Gastrocnemius medialis (tissue), 4 donors: ENCODE measurements at regions not wholly inside any gene's neighbourhood (a gene's known extent, or its start where the extent isn't known, plus 50 kb on each side); places are given as distances from the start of the nearest gene placed in this dataset.

Experiments used
- ATAC-seq, 2 donors: fragments of 150-250 bp; one replicate each; pipeline ENCODE4 v1.9.1; 2016
- DNase-seq, 2 donors: peaks; one replicate each; pipeline ENCODE4 v3.0.0-alpha.2; 2019
- H3K27ac ChIP-seq, 4 donors: fragments of 200-600 bp; sonication (generic); 1 replicate in 1 of 4; 2 replicates in 3 of 4; pipeline ENCODE4 v1.5.1; 2016 to 2018; ENCODE audit warnings: mild to moderate bottlenecking in 2 of 4, moderate library complexity in 1 of 4
- H3K27me3 ChIP-seq, 3 donors: fragments of 200-600 bp; sonication (generic) in 2 of 3; 1 replicate in 1 of 3; 2 replicates in 2 of 3; pipeline versions ENCODE4 v1.5.1 to v1.6.0; 2016 to 2019; ENCODE audit warnings: mild to moderate bottlenecking in 1 of 3, moderate library complexity in 1 of 3
- H3K36me3 ChIP-seq, 2 donors: fragments of 200-600 bp; sonication (generic) in 1 of 2; one replicate each; pipeline ENCODE4 v1.5.1; 2017 to 2018
- H3K4me1 ChIP-seq, 2 donors: fragments of 200-600 bp; sonication (generic) in 1 of 2; one replicate each; pipeline ENCODE4 v1.5.1; 2016 to 2017; ENCODE audit warnings: mild to moderate bottlenecking in 2 of 2
- H3K4me3 ChIP-seq, 4 donors: fragments of 200-600 bp; sonication (generic) in 3 of 4; 1 replicate in 1 of 4; 2 replicates in 3 of 4; pipeline ENCODE4 v1.5.1; 2016 to 2019; ENCODE audit warnings: mild to moderate bottlenecking in 2 of 4
- H3K9me3 ChIP-seq, 3 donors: fragments of 200-600 bp; sonication (generic) in 2 of 3; 1 replicate in 1 of 3; 2 replicates in 2 of 3; pipeline ENCODE4 v1.5.1; 2016 to 2019
- CTCF ChIP-seq, 5 experiments: fragments of 450-650 bp in 3 of 5; fragments of 200-600 bp in 2 of 5; sonication (generic) in 2 of 5; IDR thresholded peaks in 4 of 5; conservative IDR thresholded peaks in 1 of 5; 1 replicate in 4 of 5; 2 replicates in 1 of 5; pipeline ENCODE4 v1.5.1; 2016 to 2019; ENCODE audit warnings: antibody characterized with exemption in 5 of 5, mild to moderate bottlenecking in 3 of 5, moderate library complexity in 3 of 5
- POLR2A ChIP-seq, 2 donors: fragments of 450-650 bp; IDR thresholded peaks; one replicate each; pipeline ENCODE4 v1.6.1; 2017; ENCODE audit warnings: antibody characterized with exemption in 2 of 2, mild to moderate bottlenecking in 2 of 2, moderate library complexity in 2 of 2
- in situ Hi-C, 4 donors: fragments of 200-750 bp; cut with MboI; loops; one replicate each; pipeline versions ENCODE4 v1.15.0 to v1.8.0; 2017; ENCODE audit warnings: low sequenced_read_pairs in 4 of 4
- intact Hi-C: fragments of 100-400 bp; cut with DNase I; formaldehyde crosslinking; loops from one replicate; pipeline ENCODE4 v1.15.1; 2023; ENCODE audit warnings: low total_unique reads

- DNase-seq, result no peak
- H3K27ac ChIP-seq, result no peak overlapping the region
- no peak for ATAC-seq
- H3K27me3 ChIP-seq, result no peaks in the 10 kb centered on the region
- intact Hi-C loops, result no loop called here
- no peaks in the 10 kb centered on the region for H3K36me3 ChIP-seq
- in situ Hi-C loops, result loop anchor here in 1 of 4 donors (25.0 kb wide), 1 partner anchor 180 kb away; the partner anchor contains the start of gene ZBTB18
- H3K4me1 ChIP-seq, result no peaks in the 10 kb centered on the region
- TF ChIP-seq POLR2A (IDR thresholded peaks at IDR 0.05) (no peak), CTCF (IDR thresholded peaks at IDR 0.05 in 4 of 5, conservative IDR thresholded peaks at IDR 0.05 in 1 of 5) (no peak)
- H3K9me3 ChIP-seq, result no peaks in the 10 kb centered on the region
- no peak overlapping the region for H3K4me3 ChIP-seq
These were observed 191.4 kb downstream of the ZBTB18 start for GRCh38 chr1:244242446-244242845.

GRCh38 chr1:244246334-244246733, 195.3 kb downstream of the ZBTB18 start:
- Histone ChIP-seq H3K27me3 (no peaks in the 10 kb centered on the region), H3K36me3 (no peaks in the 10 kb centered on the region), H3K9me3 (no peaks in the 10 kb centered on the region), H3K27ac (no peak overlapping the region), H3K4me3 (no peak overlapping the region), H3K4me1 (no peaks in the 10 kb centered on the region)
- intact Hi-C loops (no loop called here), in situ Hi-C loops (loop anchor here in 1 of 4 donors (25.0 kb wide), 1 partner anchor 184 kb away; the partner anchor contains the start of gene ZBTB18)
- DNase-seq, result no peak
- TF ChIP-seq CTCF (IDR thresholded peaks at IDR 0.05 in 4 of 5, conservative IDR thresholded peaks at IDR 0.05 in 1 of 5) (no peak), POLR2A (IDR thresholded peaks at IDR 0.05) (no peak)
- ATAC-seq, result no peak

- no peak overlapping the region for H3K27ac ChIP-seq
- no peak for TF ChIP-seq CTCF (IDR thresholded peaks at IDR 0.05 in 4 of 5, conservative IDR thresholded peaks at IDR 0.05 in 1 of 5)
- TF ChIP-seq POLR2A (IDR thresholded peaks at IDR 0.05), result no peak
- intact Hi-C loops, result no loop called here
- no peaks in the 10 kb centered on the region for H3K27me3 ChIP-seq
- no peaks in the 10 kb centered on the region for H3K9me3 ChIP-seq
- no peak overlapping the region for H3K4me3 ChIP-seq
- no peak for ATAC-seq
- DNase-seq, result no peak
- in situ Hi-C loops, result loop anchor here in 1 of 4 donors (25.0 kb wide), 1 partner anchor 186 kb away; the partner anchor contains the start of gene ZBTB18
- no peaks in the 10 kb centered on the region for H3K4me1 ChIP-seq
- H3K36me3 ChIP-seq, result no peaks in the 10 kb centered on the region
These were observed 197.3 kb downstream of the ZBTB18 start for GRCh38 chr1:244248426-244248825.

- Histone ChIP-seq H3K9me3 (no peaks in the 10 kb centered on the region), H3K36me3 (no peaks in the 10 kb centered on the region), H3K4me1 (no peaks in the 10 kb centered on the region), H3K27me3 (no peaks in the 10 kb centered on the region), H3K27ac (no peak overlapping the region), H3K4me3 (no peak overlapping the region)
- in situ Hi-C loops (loop anchor here in 1 of 4 donors (25.0 kb wide), 1 partner anchor 540 kb away; no protein-coding TSS in a partner anchor), intact Hi-C loops (no loop called here)
- no peak for ATAC-seq
- TF ChIP-seq CTCF (IDR thresholded peaks at IDR 0.05 in 4 of 5, conservative IDR thresholded peaks at IDR 0.05 in 1 of 5) (no peak), POLR2A (IDR thresholded peaks at IDR 0.05) (no peak)
- no peak for DNase-seq
These were observed 199.5 kb downstream of the ADSS2 start for GRCh38 chr1:244252211-244252610.

- intact Hi-C loops, result no loop called here
These were observed 197.2 kb downstream of the ADSS2 start for GRCh38 chr1:244254467-244254866.

More at GRCh38 chr1:244254467-244254866, 197.2 kb downstream of the ADSS2 start:
- DNase-seq (peak; percentile 12 to 36), ATAC-seq (no peak)
- Histone ChIP-seq H3K27me3 (no peaks in the 10 kb centered on the region), H3K4me1 (no peaks in the 10 kb centered on the region), H3K9me3 (no peaks in the 10 kb centered on the region), H3K4me3 (no peak overlapping the region), H3K36me3 (no peaks in the 10 kb centered on the region), H3K27ac (no peak overlapping the region)
- TF ChIP-seq CTCF (IDR thresholded peaks at IDR 0.05 in 4 of 5, conservative IDR thresholded peaks at IDR 0.05 in 1 of 5), result no peak
- TF ChIP-seq POLR2A (IDR thresholded peaks at IDR 0.05), result no peak
- in situ Hi-C loops, result loop anchor here in 1 of 4 donors (25.0 kb wide), 1 partner anchor 542 kb away; no protein-coding TSS in a partner anchor
